Gastroesophageal sphincter (tissue), 3 donors: ENCODE measurements at regions not wholly inside any gene's neighbourhood (a gene's known extent, or its start where the extent isn't known, plus 50 kb on each side); places are given as distances from the start of the nearest gene placed in this dataset.
"Not testable (repeated sequence)": the region's sequence is repeated elsewhere in the genome, so short reads cannot be mapped to it uniquely, and the experiment has no call there.

Experiments
- CTCF ChIP-seq, 4 experiments: fragments of 200-600 bp in 2 of 4; fragments of 450-650 bp in 2 of 4; sonication (generic) in 1 of 4; IDR thresholded peaks; one replicate each; pipeline ENCODE4 v1.5.1; 2017 to 2019; ENCODE audit warnings: antibody characterized with exemption in 4 of 4, mild to moderate bottlenecking in 2 of 4, moderate library complexity in 2 of 4
- POLR2A ChIP-seq, 2 donors: fragments of 450-650 bp; IDR thresholded peaks; one replicate each; pipeline ENCODE4 v1.6.1; 2017; ENCODE audit warnings: antibody characterized with exemption in 2 of 2, mild to moderate bottlenecking in 2 of 2, moderate library complexity in 1 of 2

GRCh38 chr3:18516170-18516569 is 91.0 kb upstream of the SATB1 start:
- TF ChIP-seq CTCF, POLR2A (IDR thresholded peaks at IDR 0.05): not testable (repeated sequence)
